HG03108 (cell line): ENCODE measurements at regions not wholly inside any gene's neighbourhood (a gene's known extent, or its start where the extent isn't known, plus 50 kb on each side); places are given as distances from the start of the nearest gene placed in this dataset.

ENCODE experiments used
- ATAC-seq: cut with Tn5 transposase; IDR thresholded peaks from one replicate; pipeline ENCODE4 v1.9.1; 2021; ENCODE audit warnings: moderate library complexity; ENCODE audit not compliant: unreplicated experiment

DNA sequence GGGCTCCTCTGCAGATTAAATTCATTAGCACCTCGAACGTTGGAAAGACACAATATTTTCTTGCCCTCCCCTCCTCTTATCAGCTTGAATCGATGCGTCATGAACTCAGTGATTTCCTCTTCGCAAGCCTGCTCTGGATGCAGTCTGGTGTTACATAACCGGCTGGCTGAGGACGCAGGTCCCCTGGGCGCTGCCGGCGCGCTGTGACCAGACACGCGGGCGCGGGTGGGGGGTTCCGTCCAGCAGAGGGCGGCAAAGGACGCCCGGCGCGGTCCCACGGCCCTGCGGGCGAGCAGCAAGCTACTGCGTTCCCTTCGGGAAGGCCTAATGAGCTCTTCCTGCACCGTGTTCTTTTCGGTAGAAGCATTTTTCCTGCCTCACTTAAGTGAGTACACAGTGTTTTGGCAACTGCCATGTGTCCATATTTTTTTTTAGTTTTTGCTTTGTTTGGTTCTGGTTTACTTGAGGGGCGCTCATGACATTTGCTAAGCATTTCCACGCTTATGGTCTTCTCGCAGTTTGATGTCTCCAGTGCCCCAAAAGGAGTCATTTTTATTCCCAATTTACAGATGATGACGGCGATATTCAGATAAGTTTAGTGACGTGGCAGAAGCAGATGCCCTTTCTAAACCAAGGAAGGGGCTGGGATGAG lies 112.2 kb upstream of the MBNL2 start:
- peak; percentile 89 for ATAC-seq

DNA sequence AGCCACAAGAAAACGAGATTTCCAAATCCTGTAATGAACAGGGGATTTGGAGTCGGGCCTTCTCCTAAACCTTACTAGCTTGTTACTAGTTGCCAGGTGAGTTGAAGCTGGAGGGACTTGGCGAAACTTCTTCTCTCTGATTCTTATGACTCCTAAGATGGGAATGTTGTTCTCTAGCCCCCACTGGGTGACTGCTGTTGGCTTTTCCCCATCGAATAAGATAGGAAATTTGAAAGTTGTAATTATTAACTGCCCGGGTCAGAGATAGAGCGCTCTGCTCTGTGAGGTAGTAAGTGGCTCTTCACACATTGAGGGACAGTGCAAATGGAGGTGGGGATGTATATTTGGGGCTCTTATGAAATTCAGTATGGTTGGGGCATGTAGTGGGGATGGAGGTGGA lies 111.2 kb upstream of the MBNL2 start:
- ATAC-seq: no peak

DNA sequence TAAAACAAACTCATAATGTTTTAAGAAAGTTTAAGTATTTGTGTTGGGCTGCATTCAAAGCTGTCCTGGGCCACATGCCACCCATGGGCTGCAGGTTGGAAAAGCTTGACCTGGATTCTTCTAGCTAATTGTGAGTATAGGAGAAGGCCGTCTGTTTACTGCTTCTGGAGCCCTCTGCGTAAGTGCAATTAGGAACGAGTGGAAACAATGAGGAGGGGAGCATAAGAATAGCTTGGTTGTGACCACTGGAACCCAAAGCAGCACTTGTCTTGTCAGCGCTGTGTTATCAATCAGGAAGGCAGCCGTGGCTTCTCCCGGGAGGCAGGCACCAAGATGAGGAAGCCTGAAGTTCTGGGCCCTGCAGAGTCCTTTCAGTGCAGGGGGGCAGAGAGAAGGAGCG lies 110.4 kb upstream of the MBNL2 start:
- ATAC-seq: no peak

DNA sequence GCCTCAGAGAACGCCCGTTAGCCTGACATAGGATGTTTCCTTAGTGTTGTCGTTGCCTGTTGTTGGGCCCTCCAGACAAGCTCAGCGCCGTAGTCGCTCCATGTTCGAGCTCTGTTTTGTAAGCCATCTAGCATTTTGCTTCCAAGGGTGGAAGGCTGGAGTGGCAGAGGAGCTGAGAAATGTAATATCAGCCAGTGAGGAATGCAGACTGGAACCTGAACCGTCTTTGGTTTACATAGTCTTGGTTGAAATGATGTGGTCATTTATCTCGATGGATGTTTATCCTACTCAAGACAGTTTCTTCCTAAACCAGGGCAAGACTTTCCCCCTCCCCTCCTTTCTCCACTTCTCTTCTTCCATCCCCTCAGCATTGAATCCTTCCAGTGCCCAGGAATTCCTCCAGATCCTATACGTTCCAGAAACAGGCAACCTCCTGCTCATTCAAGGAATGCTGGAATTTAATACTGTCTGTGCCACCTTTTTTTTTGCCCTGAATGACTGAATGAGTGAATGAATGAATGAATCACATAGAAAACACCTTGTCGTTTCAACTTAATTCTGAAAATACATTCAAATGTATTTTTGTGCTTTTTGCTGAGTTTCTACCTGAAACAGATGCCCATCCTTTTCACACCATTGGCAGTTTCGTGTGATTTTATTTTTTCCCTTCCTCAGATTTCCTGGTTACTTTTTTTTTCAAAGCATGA lies 109.5 kb upstream of the MBNL2 start:
- ATAC-seq: no peak

DNA sequence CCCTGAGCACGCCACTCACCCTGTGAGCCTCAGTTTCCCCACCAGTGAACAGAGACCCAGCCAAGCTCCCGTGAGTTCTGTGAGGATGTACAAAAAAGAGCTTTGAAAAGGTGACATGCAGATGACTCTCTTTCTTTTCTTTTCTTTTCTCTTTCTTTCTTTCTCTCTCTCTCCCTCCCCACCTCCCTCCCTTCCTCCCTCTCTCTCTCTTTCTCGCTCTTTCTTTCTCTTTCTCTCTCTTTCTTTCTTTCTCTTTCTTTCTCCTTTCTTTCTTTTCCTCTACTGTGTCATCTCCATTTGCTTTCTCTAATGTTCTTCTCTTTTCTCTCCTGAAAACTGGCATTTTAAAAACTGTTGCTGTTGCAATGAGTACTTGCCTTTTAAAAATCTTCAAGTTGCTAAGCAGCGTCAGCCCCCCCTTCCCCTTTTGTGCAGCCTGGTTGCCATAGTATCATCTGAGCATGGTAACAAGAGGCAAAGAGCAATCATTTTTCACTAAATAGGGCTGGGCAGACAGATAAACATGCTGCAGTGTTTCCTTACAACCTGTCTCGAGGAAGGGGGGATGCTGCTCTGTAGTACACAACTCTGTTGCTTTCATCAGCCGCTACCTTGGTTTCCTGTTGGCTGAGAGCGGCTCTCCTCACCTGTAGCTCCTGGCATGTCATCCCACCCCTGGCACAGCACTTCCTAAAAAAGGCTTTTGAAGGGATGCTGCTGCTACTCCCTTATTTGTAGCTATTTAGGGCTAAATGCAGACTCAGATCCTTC lies 108.7 kb upstream of the MBNL2 start:
- ATAC-seq: no peak

DNA sequence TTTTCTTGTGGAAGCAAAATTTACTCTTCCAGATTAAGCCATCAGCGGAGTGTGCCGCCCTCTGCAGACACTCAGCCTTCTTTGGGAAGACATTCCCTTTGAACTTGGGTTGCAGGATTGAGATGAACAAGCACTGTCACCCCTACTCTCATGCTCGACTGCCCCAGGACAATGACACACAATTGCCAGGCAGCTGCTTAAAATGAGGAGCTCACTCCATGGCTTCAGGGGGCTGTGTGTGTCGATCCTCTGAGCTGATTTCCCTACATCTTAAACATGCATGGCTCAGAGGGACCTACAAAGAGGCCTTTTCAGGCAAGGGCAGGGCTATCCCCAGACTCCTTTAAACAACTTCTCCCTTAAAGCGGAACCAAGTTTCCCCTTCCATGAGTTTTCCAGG lies 107.5 kb upstream of the MBNL2 start:
- no peak for ATAC-seq

DNA sequence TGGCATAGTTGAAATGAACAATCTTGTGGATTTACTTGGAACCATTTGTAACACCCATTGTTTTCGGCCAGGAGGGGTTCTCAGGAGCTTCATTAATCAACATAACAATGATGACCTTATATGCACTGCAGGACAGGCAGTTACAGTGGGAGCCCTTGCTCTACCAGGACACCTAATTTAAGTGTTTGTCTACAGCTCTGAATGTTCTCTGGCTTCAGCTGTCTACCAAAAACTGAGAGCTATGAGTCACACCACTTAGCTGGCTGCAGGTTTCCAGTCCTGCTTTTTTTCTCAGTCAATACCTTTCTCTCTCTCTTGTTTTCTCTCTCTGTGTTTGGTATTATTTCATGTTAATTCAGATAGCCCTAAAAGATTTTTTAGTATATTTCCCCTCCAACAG lies 105.4 kb upstream of the MBNL2 start:
- ATAC-seq: no peak

DNA sequence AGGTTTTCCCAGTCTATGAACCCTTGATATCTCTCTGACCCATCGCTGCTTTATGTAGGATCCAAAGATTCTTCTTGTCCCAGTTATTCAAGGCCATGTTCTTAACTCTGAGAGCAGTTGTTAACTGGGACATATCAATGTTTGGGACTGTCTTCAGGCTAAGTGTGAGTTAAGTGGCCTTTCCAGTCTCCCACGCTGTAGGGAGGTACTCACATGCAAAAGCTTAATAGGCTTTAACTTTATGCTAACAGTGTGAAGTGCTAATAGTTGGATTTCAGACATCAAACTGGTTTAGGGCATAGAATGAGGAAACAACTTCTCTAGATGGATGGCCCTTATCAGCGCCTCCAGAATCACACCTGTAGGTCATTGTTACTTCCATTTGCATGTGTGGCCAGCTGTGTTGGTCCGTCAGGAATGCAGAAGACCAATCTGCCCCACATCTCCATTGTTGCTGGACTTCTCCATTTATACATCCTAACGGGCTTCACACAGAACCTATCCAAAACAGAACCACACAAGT lies 104.7 kb upstream of the MBNL2 start:
- ATAC-seq: no peak

DNA sequence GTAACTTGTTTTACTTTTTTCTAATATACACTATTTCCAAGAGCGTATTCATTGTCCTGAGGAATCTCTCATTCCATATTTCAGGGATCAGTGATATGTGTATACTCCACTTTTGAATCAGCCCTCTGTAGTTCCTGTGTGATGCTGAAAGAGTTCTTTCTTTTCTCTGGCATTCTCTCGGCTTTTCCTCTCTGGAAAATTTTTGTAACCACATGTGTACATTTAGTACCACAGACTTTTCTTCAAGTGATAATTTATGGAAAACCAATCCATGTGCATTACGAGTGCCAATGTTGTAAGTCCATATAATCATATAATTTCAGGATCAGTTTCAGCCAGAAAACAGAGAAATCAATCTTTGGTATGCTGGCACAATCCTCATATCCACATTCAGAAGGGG lies 102.2 kb upstream of the MBNL2 start:
- ATAC-seq: no peak

DNA sequence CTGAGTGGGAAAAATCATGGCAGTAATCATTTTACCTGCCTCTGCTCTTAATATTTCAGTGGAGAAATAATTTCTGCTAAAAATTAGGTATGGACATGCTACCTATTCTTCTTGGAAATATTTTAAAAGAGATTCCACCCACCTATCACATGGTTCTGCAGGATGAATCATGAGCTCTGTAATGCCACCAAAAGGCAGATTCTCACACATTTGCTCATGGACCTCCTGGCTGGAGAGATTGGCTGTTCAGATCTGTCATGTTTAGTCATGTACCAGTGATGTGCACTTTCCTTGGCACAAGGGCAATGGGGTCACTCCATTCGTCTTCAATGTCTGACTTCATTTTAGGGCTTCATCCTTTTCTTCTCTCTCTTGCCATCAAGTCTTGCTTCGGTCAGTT lies 101.8 kb upstream of the MBNL2 start:
- no peak for ATAC-seq

DNA sequence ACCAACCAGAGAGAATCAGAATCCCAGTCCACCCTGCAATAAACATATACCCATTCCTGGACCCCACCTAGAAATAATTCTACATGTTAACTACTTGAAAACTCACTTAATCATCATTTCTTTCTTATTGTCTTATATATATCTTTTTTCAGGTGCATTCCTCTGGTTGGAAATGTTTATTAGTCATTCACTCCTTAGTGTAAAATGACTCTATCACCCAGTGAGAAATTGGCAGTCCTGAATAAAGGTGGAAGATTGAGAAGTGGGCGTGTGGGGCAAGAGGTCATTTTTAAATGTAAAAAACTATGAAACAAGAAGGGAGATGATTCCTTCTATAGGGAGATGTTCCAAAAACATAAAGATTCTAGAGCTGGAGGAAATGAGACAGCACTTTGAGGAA lies 101.2 kb upstream of the MBNL2 start:
- no peak for ATAC-seq

DNA sequence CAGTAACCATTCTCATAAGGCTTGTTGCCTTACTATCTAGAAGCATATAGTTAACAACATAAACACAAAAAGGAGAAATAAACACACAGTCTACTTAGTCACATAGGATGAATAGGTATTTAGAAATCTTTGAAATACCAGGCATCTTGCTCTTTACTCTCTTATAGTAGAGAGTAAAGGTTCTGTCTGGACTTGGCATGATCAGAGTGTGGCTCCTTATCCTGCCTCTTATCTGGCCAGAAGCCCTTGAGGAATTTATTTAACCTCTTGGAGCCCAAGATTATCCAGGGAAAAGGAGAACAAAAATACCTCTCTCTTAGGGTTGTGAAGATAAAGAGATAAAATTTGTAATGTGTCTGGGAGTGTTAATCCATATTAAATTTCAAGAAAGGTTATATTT lies 100.2 kb upstream of the MBNL2 start:
- no peak for ATAC-seq

DNA sequence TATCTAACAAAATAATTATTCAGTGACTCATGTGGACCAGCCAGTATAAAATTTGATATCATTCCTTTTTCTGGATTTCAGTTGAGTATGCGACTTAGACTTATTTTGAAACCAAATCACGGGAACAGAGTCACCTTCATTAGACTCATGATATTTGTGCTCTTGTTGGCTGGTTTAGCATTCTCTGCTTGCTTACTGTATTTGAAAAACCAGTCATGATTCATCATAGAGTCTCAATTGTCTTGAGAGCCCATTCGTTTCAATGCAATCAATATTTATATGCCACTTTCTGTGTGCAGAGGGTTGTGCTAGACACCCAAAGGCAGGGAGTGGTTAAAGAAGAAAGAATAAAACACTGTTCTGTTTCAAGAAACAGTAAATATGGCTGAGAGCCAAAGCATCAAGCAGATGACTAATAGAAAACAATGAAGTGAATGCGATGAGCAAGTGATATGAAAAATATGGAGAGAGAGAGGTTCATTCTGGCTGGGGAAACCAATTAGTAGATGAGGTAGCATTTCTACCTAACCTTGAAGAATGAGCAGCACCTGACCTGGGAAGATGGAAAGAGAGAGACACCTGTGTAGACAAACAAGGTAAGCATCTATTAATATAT lies 99.6 kb upstream of the MBNL2 start:
- no peak for ATAC-seq

DNA sequence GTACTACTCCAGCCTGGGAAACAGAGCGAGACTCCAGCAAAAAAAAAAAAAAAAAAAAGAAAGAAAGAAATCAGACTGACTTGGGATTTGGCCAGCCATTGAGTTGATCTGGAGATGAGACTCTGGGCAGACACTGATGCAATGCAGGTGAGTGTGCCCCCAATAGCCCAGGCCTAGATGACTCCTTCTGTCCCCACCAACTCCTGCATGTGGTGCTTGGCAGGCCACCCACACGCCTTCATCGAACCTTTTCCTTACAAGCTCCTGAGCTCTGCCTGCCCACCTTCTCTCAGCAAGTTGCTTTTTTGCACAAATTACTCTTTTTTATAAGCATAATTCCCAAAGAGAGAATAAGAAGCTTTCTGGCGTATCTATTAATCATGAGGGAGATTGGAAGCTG lies 97.9 kb upstream of the MBNL2 start:
- ATAC-seq: no peak

DNA sequence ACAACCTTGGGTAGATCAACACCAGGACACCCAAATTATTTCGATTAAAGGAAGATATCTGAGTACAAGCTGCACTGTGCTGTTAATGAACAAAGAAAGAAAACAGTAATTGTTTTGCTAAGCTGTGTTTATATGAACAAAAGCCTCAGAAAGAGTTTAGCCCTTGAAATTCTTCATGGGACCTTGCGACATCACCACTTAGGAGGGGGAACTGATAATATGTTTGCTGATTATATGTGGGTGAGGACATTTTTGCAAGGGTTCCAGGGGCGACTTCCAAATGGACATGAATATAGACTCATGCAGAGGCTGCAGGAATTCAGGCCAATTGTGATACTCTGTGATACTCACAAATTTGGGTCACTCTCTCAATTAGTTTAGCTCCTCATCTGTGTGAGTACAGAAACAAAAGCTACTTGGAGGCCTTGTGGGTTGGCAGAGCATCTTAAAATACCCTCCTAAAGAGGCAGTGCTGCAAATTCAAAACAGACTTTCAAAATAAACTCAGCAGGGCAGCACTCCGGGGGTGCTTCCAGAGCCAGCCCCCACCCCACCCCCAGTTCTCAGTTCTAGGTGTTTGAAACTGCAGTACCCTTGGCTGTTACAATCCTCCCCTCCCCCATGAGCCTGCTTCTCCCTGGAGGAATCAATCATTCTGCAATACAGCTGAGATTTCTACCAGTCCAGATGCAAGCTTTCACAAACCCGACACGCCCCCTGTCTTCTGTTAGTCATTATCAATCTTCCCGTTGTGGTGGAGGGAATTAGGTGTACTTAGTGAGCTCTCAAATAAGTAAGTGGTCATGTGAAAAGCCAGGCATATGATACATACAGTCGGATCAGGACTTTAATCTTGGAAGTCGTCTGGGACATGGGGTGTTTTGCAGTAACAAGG lies 97.0 kb upstream of the MBNL2 start:
- peak; percentile 34 for ATAC-seq

DNA sequence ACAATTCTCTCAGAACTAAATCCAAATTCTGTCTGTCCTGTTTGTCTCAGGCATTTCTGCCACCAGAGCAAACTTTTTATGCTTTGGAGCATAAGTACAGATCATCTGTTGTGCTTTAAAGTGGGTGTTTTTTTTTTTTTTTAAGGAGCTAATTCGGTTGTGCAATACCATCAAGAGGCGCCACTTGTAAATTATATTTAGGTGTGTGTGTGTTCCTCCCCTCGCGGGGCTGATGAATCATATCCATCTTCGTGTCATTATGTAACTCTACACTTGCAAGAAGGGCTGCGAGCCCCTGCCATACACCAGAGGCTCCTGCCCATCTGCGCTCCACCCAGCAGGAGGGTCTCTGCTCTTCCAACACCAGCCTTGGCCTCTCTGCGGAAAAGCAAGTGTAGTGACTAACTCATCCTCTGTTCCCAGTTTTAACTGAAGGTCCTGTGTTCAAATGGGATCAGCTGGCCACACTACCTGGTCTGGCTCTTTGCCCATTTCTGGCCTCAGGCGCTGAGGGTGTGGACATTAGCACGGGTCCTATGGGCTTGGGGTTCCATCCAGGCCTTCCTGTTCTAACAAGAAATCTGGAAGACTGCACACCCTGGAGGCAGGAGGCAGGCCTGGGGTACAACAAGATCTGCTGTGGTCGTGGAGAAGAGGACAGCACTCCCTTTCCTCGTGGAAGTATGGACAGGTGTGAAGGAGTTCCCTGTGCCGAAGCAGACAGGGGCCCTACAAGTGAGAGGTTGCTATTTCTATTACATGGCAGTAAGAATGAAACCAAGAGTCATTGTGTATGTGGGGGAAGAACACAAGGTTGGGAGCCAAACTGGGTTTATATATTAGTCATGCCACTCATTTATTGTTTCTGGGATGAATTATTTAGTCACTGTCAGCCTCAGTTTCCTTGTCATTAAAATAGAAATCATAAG lies 96.1 kb upstream of the MBNL2 start:
- ATAC-seq: peak; percentile 83

DNA sequence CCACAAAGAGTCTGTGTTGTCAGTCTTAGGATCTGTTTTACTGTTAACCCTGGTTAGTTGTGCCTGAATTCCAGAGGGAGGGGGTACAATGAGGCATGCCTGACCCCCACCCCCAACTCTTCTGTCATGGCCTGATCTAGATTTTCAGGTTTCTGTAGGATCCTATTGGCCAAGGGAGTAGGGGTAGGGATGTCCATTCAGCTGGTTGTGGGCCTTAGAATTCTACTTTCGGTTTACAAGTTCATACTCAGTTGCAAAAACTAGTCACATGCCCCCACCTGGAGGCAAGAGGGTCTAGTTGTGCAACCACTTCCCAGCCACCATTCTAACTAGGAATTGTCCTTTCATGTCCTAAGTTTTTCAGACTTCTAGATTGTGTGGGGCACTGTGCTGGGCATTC lies 94.3 kb upstream of the MBNL2 start:
- no peak for ATAC-seq

DNA sequence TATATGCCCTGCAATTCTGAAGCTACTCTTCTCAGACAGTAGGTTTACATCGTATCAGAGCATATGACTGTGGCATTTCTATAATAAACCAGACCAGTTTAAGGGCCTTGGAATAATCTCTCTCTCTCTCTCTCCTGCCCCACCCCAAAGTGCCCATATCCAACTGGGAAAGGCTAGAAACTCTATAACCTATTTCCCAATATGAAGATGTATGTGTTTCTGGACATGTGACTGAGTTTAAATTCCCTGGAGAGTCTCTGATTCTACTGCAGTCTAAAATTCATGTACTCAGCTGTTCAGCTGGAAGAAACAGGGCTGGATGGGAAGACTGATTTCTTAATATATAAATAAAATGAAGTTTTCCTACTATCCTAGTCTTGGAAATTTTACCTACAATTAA lies 91.9 kb upstream of the MBNL2 start:
- ATAC-seq: no peak

DNA sequence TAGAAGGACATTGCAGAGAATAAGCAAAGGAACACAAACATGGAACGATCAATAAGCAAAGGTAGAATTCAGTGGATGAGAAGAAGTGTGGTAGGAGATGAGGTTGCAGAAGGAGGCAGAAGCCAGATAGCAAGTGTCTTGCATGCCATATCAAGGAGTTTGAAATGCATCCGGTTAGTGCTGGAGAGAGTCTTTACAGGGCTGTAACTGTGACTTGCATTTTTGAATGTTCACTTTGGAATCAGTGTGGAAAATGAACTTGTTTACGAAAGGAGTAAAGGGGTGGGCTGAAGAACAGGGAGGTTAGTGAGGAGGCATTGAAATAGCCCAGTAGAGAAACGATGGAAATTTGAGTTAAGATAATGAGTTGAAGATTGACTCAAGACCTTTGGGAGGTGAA lies 90.7 kb upstream of the MBNL2 start:
- no peak for ATAC-seq
